ENCODE measurements at regions not wholly inside any gene's neighbourhood (a gene's known extent, or its start where the extent isn't known, plus 50 kb on each side); places are given as distances from the start of the nearest gene placed in this dataset.

- no peak for TF ChIP-seq CTCF (IDR thresholded peaks at IDR 0.05; ENCODE audit: insufficient read depth, low read length, poor library complexity, severe bottlenecking)
- DNase-seq (ENCODE audit: extremely low read depth, insufficient read length) = no peak
- Histone ChIP-seq H3K36me3 (ENCODE audit: control insufficient read depth, insufficient read depth, low read length) (no peaks in the 10 kb centered on the region), H3K4me3 (replicated peaks; ENCODE audit: low read depth, low read length) (no peak overlapping the region), H3K27me3 (replicated peaks; ENCODE audit: control insufficient read depth, insufficient read depth, low read length) (no peaks in the 10 kb centered on the region; the same call in none of the 2 replicates)
Observed at GRCh38 chr22:44381761-44382115, 69.0 kb upstream of the SHISAL1 start.

- no peaks in the 10 kb centered on the region for H3K36me3 ChIP-seq (ENCODE audit: control insufficient read depth, insufficient read depth, low read length)
- no peaks in the 10 kb centered on the region; the same call in none of the 2 replicates for H3K27me3 ChIP-seq (replicated peaks; ENCODE audit: control insufficient read depth, insufficient read depth, low read length)
- DNase-seq (ENCODE audit: extremely low read depth, insufficient read length) = no peak
- H3K4me3 ChIP-seq (replicated peaks; ENCODE audit: low read depth, low read length) = no peak overlapping the region
- TF ChIP-seq CTCF (IDR thresholded peaks at IDR 0.05; ENCODE audit: insufficient read depth, low read length, poor library complexity, severe bottlenecking) = no peak
Observed at GRCh38 chr22:44380756-44381486, 68.2 kb upstream of the SHISAL1 start.

- no peak for DNase-seq (ENCODE audit: extremely low read depth, insufficient read length)
- Histone ChIP-seq H3K4me3 (replicated peaks; ENCODE audit: low read depth, low read length) (no peak overlapping the region), H3K27me3 (replicated peaks; ENCODE audit: control insufficient read depth, insufficient read depth, low read length) (no peaks in the 10 kb centered on the region; the same call in none of the 2 replicates)
Observed at GRCh38 chr22:44379817-44380755, 67.3 kb upstream of the SHISAL1 start.

GRCh38 chr22:44378380-44378779 lies 65.6 kb upstream of the SHISAL1 start:
- no peak for DNase-seq (ENCODE audit: extremely low read depth, insufficient read length)
- Histone ChIP-seq H3K4me3 (replicated peaks; ENCODE audit: low read depth, low read length) (no peak overlapping the region), H3K36me3 (ENCODE audit: control insufficient read depth, insufficient read depth, low read length) (no peaks in the 10 kb centered on the region), H3K27me3 (replicated peaks; ENCODE audit: control insufficient read depth, insufficient read depth, low read length) (no peaks in the 10 kb centered on the region; the same call in none of the 2 replicates)
- TF ChIP-seq CTCF (IDR thresholded peaks at IDR 0.05; ENCODE audit: insufficient read depth, low read length, poor library complexity, severe bottlenecking) = no peak

More at GRCh38 chr22:44379817-44380755, 67.3 kb upstream of the SHISAL1 start:
- no peaks in the 10 kb centered on the region for H3K36me3 ChIP-seq (ENCODE audit: control insufficient read depth, insufficient read depth, low read length)
- no peak for TF ChIP-seq CTCF (IDR thresholded peaks at IDR 0.05; ENCODE audit: insufficient read depth, low read length, poor library complexity, severe bottlenecking)

GRCh38 chr22:44375451-44375850 lies 62.7 kb upstream of the SHISAL1 start:
- Histone ChIP-seq H3K36me3 (ENCODE audit: control insufficient read depth, insufficient read depth, low read length) (no peaks in the 10 kb centered on the region), H3K27me3 (replicated peaks; ENCODE audit: control insufficient read depth, insufficient read depth, low read length) (no peaks in the 10 kb centered on the region), H3K4me3 (replicated peaks; ENCODE audit: low read depth, low read length) (no peak overlapping the region)
- no peak for TF ChIP-seq CTCF (IDR thresholded peaks at IDR 0.05; ENCODE audit: insufficient read depth, low read length, poor library complexity, severe bottlenecking)
- DNase-seq (ENCODE audit: extremely low read depth, insufficient read length) = no peak

Data from GM06990 (cell line).